Stomach (tissue), 8 donors: ENCODE measurements at regions not wholly inside any gene's neighbourhood (a gene's known extent, or its start where the extent isn't known, plus 50 kb on each side); places are given as distances from the start of the nearest gene placed in this dataset.

ENCODE experiments used
- DNase-seq, 2 donors: peaks; one replicate each; pipeline versions ENCODE4 v3.0.0 to v3.0.0-alpha.2; 2013 to 2019
- H3K27ac ChIP-seq, 5 donors: fragments of 200-600 bp in 4 of 5; sonication (generic) in 4 of 5; one replicate each; pipeline ENCODE4 v1.5.1; 2013 to 2019; ENCODE audit warnings: mild to moderate bottlenecking in 1 of 5, moderate library complexity in 1 of 5
- H3K27me3 ChIP-seq, 3 donors: fragments of 200-600 bp; sonication (generic); one replicate each; pipeline ENCODE4 v1.5.1; 2017 to 2019; ENCODE audit warnings: mixed run types in 1 of 3
- H3K36me3 ChIP-seq, 4 donors: fragments of 200-600 bp; sonication (generic); 1 replicate in 3 of 4; 2 replicates in 1 of 4; pipeline ENCODE4 v1.5.1; 2016 to 2019
- H3K4me1 ChIP-seq, 4 donors: fragments of 200-600 bp; sonication (generic); one replicate each; pipeline ENCODE4 v1.5.1; 2016 to 2019
- H3K4me3 ChIP-seq, 4 donors: fragments of 200-600 bp; sonication (generic) in 3 of 4; one replicate each; pipeline ENCODE4 v1.5.1; 2016 to 2019; ENCODE audit warnings: mild to moderate bottlenecking in 1 of 4
- H3K9me3 ChIP-seq, 4 donors: fragments of 200-600 bp; sonication (generic); one replicate each; pipeline ENCODE4 v1.5.1; 2016 to 2019
- EP300 ChIP-seq: sonication (generic); formaldehyde crosslinking; IDR thresholded peaks from one replicate; pipeline ENCODE4 v1.6.1; 2017; ENCODE audit warnings: antibody characterized with exemption
- POLR2A ChIP-seq, 4 donors: fragments of 450-650 bp; IDR thresholded peaks; one replicate each; pipeline ENCODE4 v1.6.1; 2016; ENCODE audit warnings: antibody characterized with exemption in 4 of 4, control low read depth in 2 of 4, mild to moderate bottlenecking in 1 of 4, moderate library complexity in 1 of 4
- POLR2AphosphoS5 ChIP-seq, 3 donors: sonication (generic); formaldehyde crosslinking; IDR thresholded peaks; one replicate each; pipeline ENCODE4 v1.6.1; 2016; ENCODE audit warnings: antibody characterized with exemption in 3 of 3
- WGBS, 5 donors: extraction: QIAGEN DNeasy Blood & Tissue Kit in 3 of 5; methylation state at CpG; one replicate each; pipeline versions ENCODE4 v1.1.5 to v1.1.7; 2013 to 2018; 5-methylcytosine and 5-hydroxymethylcytosine counted together
- intact Hi-C: fragments of 100-400 bp; cut with DNase I; formaldehyde crosslinking; loops from one replicate; pipeline ENCODE4 v1.15.1; 2023; ENCODE audit warnings: low total_unique reads
- TF ChIP-seq, protein P1 (sequence below), 7 experiments: fragments of 450-650 bp in 4 of 7; fragments of 200-600 bp in 3 of 7; sonication (generic) in 3 of 7; IDR thresholded peaks; one replicate each; pipeline ENCODE4 v1.5.1; 2016 to 2019; ENCODE audit warnings: antibody characterized with exemption in 7 of 7, control low read depth in 2 of 7, mild to moderate bottlenecking in 1 of 7
- donor health status: healthy with polysubstance abuse.
- donor health status: Bipolar disorder and iron deficiency.
- donor health status: healthy.

DNA sequence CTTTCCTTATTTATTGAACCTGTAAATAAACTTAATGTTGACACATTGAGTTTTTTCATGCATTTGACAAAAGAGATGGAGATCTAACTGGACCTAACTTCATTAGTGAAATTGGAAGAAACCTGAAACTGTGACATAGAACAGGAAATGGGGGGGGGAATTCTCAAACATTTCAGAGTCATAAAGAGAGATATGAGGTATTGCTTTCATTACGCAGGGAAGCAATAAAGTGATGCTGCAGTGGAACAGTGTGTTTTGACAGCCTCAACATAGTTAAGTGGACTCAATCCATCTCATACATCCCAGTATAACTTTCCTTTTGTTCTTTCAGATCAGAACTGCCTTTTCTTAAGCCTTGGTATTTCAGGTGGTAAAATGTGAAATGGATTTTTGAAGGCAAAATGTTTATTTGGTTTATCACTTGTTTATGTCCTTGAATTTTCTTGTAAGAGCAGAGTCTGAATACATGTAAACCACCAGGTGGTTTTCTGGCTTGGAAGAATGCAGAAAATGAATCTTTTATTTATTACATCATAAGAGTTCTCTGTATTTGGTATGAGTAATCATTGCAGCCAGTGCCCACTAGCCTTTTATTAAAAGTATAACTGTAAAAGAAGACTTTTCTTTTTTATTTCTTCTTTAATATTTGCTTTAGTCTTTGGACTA, 132.5 kb downstream of the ZNF326 start:
- no peak for DNase-seq
- intact Hi-C loops = no loop called here
- Histone ChIP-seq H3K36me3 (no peaks in the 10 kb centered on the region), H3K4me1 (no peaks in the 10 kb centered on the region), H3K27me3 (peaks cover 0 to 9% (median 0%) of the 10 kb centered on the region in 3 donors), H3K4me3 (no peak overlapping the region), H3K27ac (no peak overlapping the region), H3K9me3 (no peaks in the 10 kb centered on the region)
- TF ChIP-seq, protein P1, sequence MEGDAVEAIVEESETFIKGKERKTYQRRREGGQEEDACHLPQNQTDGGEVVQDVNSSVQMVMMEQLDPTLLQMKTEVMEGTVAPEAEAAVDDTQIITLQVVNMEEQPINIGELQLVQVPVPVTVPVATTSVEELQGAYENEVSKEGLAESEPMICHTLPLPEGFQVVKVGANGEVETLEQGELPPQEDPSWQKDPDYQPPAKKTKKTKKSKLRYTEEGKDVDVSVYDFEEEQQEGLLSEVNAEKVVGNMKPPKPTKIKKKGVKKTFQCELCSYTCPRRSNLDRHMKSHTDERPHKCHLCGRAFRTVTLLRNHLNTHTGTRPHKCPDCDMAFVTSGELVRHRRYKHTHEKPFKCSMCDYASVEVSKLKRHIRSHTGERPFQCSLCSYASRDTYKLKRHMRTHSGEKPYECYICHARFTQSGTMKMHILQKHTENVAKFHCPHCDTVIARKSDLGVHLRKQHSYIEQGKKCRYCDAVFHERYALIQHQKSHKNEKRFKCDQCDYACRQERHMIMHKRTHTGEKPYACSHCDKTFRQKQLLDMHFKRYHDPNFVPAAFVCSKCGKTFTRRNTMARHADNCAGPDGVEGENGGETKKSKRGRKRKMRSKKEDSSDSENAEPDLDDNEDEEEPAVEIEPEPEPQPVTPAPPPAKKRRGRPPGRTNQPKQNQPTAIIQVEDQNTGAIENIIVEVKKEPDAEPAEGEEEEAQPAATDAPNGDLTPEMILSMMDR (IDR thresholded peaks at IDR 0.05) = no peak
- TF ChIP-seq POLR2A (IDR thresholded peaks at IDR 0.05) = no peak
- no peak for TF ChIP-seq EP300
- no peak for TF ChIP-seq POLR2AphosphoS5 (IDR thresholded peaks at IDR 0.05)
- 46 to 85% (median 69%) methylated on average over 1 of the region's 1 CpG for WGBS, 5 donors

DNA sequence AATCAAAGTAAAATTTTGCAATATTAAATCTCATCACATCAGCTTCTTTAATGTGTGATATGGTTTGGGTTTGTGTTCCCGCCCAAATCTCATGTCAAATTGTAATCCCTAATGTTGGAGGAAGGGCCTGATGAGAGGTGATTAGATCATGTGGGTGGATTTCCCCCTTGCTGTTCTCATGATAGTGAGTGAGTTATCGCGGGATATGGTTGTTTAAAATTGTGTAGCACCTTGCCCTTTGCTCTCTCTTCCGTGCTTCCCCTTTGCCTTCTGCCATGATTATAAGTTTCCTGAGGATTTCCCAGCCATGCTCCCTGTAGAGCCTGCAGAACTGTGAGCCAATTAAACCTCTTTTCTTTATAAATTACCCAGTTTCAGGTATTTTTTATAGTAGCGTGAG, 131.9 kb downstream of the ZNF326 start:
- no peak overlapping the region for H3K27ac ChIP-seq
- TF ChIP-seq, protein P1 (IDR thresholded peaks at IDR 0.05) = no peak
- no peak for TF ChIP-seq POLR2A (IDR thresholded peaks at IDR 0.05)
- TF ChIP-seq POLR2AphosphoS5 (IDR thresholded peaks at IDR 0.05) = no peak
- TF ChIP-seq EP300 = no peak
- peaks cover 0 to 9% (median 0%) of the 10 kb centered on the region in 3 donors for H3K27me3 ChIP-seq
- no peak overlapping the region for H3K4me3 ChIP-seq
- no peaks in the 10 kb centered on the region for H3K4me1 ChIP-seq
- no peak for DNase-seq
- H3K36me3 ChIP-seq = no peaks in the 10 kb centered on the region
- H3K9me3 ChIP-seq = no peaks in the 10 kb centered on the region
- intact Hi-C loops = no loop called here
- 73 to 85% (median 79%) methylated on average over 5 of the region's 5 CpGs for WGBS, 5 donors

DNA sequence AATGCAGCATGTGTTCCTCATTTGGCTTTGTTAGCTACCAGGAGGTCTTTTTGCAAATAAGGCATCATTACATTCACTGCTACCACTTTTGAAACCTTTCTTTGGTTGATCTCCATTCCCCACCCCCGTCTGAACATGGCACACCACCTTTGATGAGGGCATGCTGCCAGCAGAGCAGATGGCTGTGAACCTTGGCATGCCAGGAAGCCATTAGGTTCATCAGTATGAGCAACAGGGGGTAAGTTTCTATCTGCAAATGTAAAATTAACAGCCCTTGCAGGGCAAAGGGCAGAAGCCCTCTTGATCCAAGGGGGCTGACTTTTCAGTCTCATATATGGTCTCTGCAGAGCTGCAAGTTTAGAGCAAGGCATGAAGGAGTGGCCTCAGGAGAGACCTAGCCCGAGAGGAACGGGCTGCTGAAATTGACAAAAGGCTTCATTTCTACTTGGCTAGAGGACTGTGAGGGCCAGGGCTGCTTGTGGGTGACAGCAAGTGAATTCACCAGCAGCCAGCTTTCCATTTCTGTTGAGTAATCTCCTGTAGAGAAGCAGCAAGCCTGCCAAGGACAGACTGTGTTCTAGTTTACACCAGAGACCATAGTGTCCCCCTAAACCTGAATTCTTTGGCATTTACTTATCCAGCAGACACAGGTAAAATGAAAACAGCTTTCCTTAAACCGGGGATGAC, 127.9 kb downstream of the ZNF326 start:
- WGBS, 5 donors = 56 to 64% (median 61%) methylated on average over 4 of the region's 4 CpGs
- DNase-seq = no peak
- Histone ChIP-seq H3K9me3 (peaks cover 0 to 7% (median 3%) of the 10 kb centered on the region in 4 donors), H3K27ac (no peak overlapping the region), H3K4me3 (no peak overlapping the region), H3K36me3 (no peaks in the 10 kb centered on the region), H3K27me3 (no peaks in the 10 kb centered on the region), H3K4me1 (no peaks in the 10 kb centered on the region)
- TF ChIP-seq POLR2AphosphoS5 (IDR thresholded peaks at IDR 0.05) = no peak
- TF ChIP-seq EP300 = no peak
- TF ChIP-seq, protein P1 (IDR thresholded peaks at IDR 0.05) = no peak
- no peak for TF ChIP-seq POLR2A (IDR thresholded peaks at IDR 0.05)
- intact Hi-C loops = no loop called here

DNA sequence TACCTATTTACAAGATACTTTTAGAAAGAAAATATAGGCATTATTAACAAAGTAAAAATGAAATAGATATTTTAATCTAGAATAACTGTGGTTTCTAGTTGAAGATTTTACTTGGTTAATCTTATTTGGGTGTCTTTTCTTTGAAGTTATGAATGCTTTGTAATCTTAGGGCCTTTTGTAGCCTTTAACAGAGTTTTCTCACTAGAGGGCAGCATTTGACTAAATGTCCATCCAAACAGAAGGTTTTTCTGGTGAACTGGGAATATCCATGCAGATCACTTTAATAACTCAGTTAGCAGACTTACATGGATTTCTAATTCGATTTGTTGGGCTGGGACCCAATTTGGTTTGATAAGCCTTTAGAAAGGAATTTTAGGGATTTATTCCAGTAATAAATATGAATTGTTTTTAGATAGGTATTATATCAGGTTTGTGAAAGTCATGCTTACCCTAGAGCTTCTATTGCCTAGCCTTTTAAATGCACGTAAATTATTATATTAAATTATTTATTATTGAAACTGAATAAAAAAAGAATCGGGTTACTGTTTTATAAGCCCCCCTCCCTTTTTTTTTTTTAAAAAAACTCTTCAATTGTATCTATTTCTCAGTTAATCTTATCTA, 119.7 kb downstream of the ZNF326 start:
- Histone ChIP-seq H3K9me3 (no peaks in the 10 kb centered on the region), H3K4me1 (no peaks in the 10 kb centered on the region), H3K4me3 (no peak overlapping the region), H3K36me3 (no peaks in the 10 kb centered on the region), H3K27ac (no peak overlapping the region), H3K27me3 (peaks cover 0 to 5% (median 0%) of the 10 kb centered on the region in 3 donors)
- 20 to 23% (median 22%) methylated on average over 3 of the region's 3 CpGs for WGBS, 5 donors
- intact Hi-C loops = no loop called here
- TF ChIP-seq POLR2AphosphoS5 (IDR thresholded peaks at IDR 0.05) = no peak
- TF ChIP-seq EP300 = no peak
- TF ChIP-seq, protein P1 (IDR thresholded peaks at IDR 0.05) = peak in 5 of 7 experiments; percentile 18 to 35 (median 28)
- no peak for TF ChIP-seq POLR2A (IDR thresholded peaks at IDR 0.05)
- peak in 1 of 2 donors; percentile 76 for DNase-seq
